GM10266 (cell line): ENCODE measurements at regions not wholly inside any gene's neighbourhood (a gene's known extent, or its start where the extent isn't known, plus 50 kb on each side); places are given as distances from the start of the nearest gene placed in this dataset.

ENCODE experiments used
- DNase-seq: peaks from one replicate; pipeline ENCODE4 v3.0.0; 2012; ENCODE audit errors: extremely low spot score
- CTCF ChIP-seq: IDR thresholded peaks from 2 replicates; pipeline ENCODE4 v1.5.1; 2012; ENCODE audit warnings: mild to moderate bottlenecking, low read depth; ENCODE audit not compliant: control insufficient read depth, insufficient read depth; ENCODE audit errors: missing control alignments

GRCh38 chr4:158053086-158053485, 119.7 kb downstream of the GASK1B start:
- no peak for DNase-seq
- TF ChIP-seq CTCF = no peak

GRCh38 chr4:158051401-158052235, 121.2 kb downstream of the GASK1B start:
- TF ChIP-seq CTCF = no peak
- no peak for DNase-seq

GRCh38 chr4:158050942-158051341, 121.9 kb downstream of the GASK1B start:
- DNase-seq = no peak
- no peak for TF ChIP-seq CTCF

- TF ChIP-seq CTCF = no peak
Observed at GRCh38 chr4:158046345-158046744, 126.5 kb downstream of the GASK1B start.

GRCh38 chr4:158043971-158044618, 128.7 kb downstream of the GASK1B start:
- DNase-seq = no peak
- no peak for TF ChIP-seq CTCF

More at GRCh38 chr4:158046345-158046744, 126.5 kb downstream of the GASK1B start:
- DNase-seq = no peak

- no peak for DNase-seq
- TF ChIP-seq CTCF = no peak
Observed at GRCh38 chr4:158042591-158043030, 130.2 kb downstream of the GASK1B start.

- DNase-seq = no peak
- no peak for TF ChIP-seq CTCF
Observed at GRCh38 chr4:158038718-158039117, 134.1 kb downstream of the GASK1B start.
